ENCODE measurements at regions not wholly inside any gene's neighbourhood (a gene's known extent, or its start where the extent isn't known, plus 50 kb on each side); places are given as distances from the start of the nearest gene placed in this dataset.

DNA sequence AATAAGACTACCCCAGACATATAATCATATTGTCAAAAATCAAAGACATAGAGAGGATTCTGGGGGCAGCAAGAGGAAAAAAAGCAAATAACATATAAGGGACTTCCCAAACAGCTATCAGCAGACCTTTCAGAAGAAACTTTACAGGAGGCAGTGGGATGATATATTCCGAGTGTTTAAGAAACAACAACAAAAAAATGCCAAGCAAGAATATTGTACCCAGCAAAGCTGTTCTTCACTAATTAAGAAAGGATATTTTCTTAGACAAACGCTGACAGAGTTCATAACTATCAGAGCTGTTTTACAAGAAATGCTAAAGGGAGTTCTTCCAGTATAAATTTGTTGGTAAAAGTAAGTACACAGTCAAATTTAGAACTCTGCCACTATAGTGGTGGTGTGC lies 243.3 kb upstream of the AFDN start:
- intact Hi-C loops (cut with DNase I), result no loop called here
- WGBS, 2 donors, result 93% methylated on average over 2 of the region's 2 CpGs
- ATAC-seq (no peak), DNase-seq (no peak)
- no peaks in the 10 kb centered on the region for H3K27me3 ChIP-seq
- H3K27ac ChIP-seq, result no peak overlapping the region
- H3K9me3 ChIP-seq, result peaks cover 0 to 46% (median 21%) of the 10 kb centered on the region in 11 donors
- no peaks in the 10 kb centered on the region for H3K36me3 ChIP-seq
- H3K4me3 ChIP-seq, result no peak overlapping the region
- H3K4me1 ChIP-seq, result peaks cover 0 to 7% (median 0%) of the 10 kb centered on the region in 9 donors
- TF ChIP-seq CTCF (IDR thresholded peaks at IDR 0.05), result no peak

- intact Hi-C loops (cut with DNase I), result no loop called here
- H3K27me3 ChIP-seq, result no peaks in the 10 kb centered on the region
- WGBS, 2 donors, result 79 to 85% methylated on average over 20 of the region's 20 CpGs
- ATAC-seq (peak in 5 of 8 donors; percentile 23 to 62 (median 33)), DNase-seq (no peak)
- H3K36me3 ChIP-seq, result no peaks in the 10 kb centered on the region
- peaks cover 0 to 35% (median 9%) of the 10 kb centered on the region in 11 donors for H3K9me3 ChIP-seq
- H3K4me3 ChIP-seq, result no peak overlapping the region
- H3K27ac ChIP-seq, result no peak overlapping the region
- H3K4me1 ChIP-seq, result peaks cover 0 to 10% (median 6%) of the 10 kb centered on the region in 9 donors
- no peak for TF ChIP-seq CTCF (IDR thresholded peaks at IDR 0.05)
Observed at GRCh38 chr6:167588181-167588919, 238.4 kb upstream of the AFDN start.

- Histone ChIP-seq H3K4me1 (peaks cover 0 to 10% (median 6%) of the 10 kb centered on the region in 9 donors), H3K9me3 (peaks cover 0 to 28% (median 2%) of the 10 kb centered on the region in 11 donors), H3K27me3 (no peaks in the 10 kb centered on the region), H3K27ac (no peak overlapping the region), H3K4me3 (no peak overlapping the region), H3K36me3 (no peaks in the 10 kb centered on the region)
- TF ChIP-seq CTCF (IDR thresholded peaks at IDR 0.05), result no peak
- peak in 4 of 8 donors; percentile 10 to 50 (median 30) for ATAC-seq
- 90 to 93% methylated on average over 18 of the region's 18 CpGs for WGBS, 2 donors
- intact Hi-C loops (cut with DNase I), result no loop called here
- no peak for DNase-seq
Observed at GRCh38 chr6:167588920-167589614, 237.6 kb upstream of the AFDN start.

- TF ChIP-seq CTCF (IDR thresholded peaks at IDR 0.05), result no peak
- Histone ChIP-seq H3K4me3 (no peak overlapping the region), H3K36me3 (no peaks in the 10 kb centered on the region), H3K27ac (no peak overlapping the region), H3K9me3 (peaks cover 0 to 23% (median 0%) of the 10 kb centered on the region in 11 donors), H3K4me1 (peaks cover 0 to 10% (median 6%) of the 10 kb centered on the region in 9 donors), H3K27me3 (no peaks in the 10 kb centered on the region)
- DNase-seq (no peak), ATAC-seq (peak in 7 of 8 donors; percentile 7 to 73 (median 41))
- 43 to 51% methylated on average over 10 of the region's 10 CpGs for WGBS, 2 donors
- intact Hi-C loops (cut with DNase I), result no loop called here
Observed at GRCh38 chr6:167589615-167589940, 237.1 kb upstream of the AFDN start.
